Common myeloid progenitor, CD34-positive (primary cell): ENCODE measurements at regions not wholly inside any gene's neighbourhood (a gene's known extent, or its start where the extent isn't known, plus 50 kb on each side); places are given as distances from the start of the nearest gene placed in this dataset.
"Not testable (repeated sequence)": the region's sequence is repeated elsewhere in the genome, so short reads cannot be mapped to it uniquely, and the experiment has no call there.

Experiments
- CTCF ChIA-PET: fragments of 350-600 bp; sonication (Branson Sonifier 250); formaldehyde crosslinking; loops from one replicate; lab custom pipeline; 2021; ENCODE audit warnings: antibody characterized with exemption; lab: Charles Lee
- POLR2A ChIA-PET: fragments of 350-600 bp; sonication (Branson Sonifier 250); formaldehyde crosslinking; loops from one replicate; lab custom pipeline; 2021; ENCODE audit warnings: antibody characterized with exemption; lab: Charles Lee
- DNase-seq, 3 donors: peaks; one replicate each; pipeline versions ENCODE4 v3.0.0 to v3.0.0-alpha.2; 2013
- H3K27ac ChIP-seq, 2 experiments: 1 replicate in 1 of 2; 2 replicates in 1 of 2; pipeline ENCODE4 v1.7.0; 2013; ENCODE audit warnings: inconsistent platforms in 2 of 2, low read length in 2 of 2, mild to moderate bottlenecking in 2 of 2, low read depth in 1 of 2, moderate library complexity in 1 of 2; ENCODE audit not compliant: severe bottlenecking in 2 of 2, insufficient read depth in 1 of 2, poor library complexity in 1 of 2
- H3K27me3 ChIP-seq, 5 experiments: replicated peaks in 2 of 5; 1 replicate in 3 of 5; 2 replicates in 2 of 5; pipeline versions ENCODE4 v1.6.1 to v1.7.0; 2013; ENCODE audit warnings: low read length in 4 of 5, mild to moderate bottlenecking in 2 of 5, moderate library complexity in 2 of 5, inconsistent platforms in 1 of 5; ENCODE audit not compliant: insufficient read depth in 5 of 5, control insufficient read depth in 4 of 5
- H3K36me3 ChIP-seq, 4 experiments: 1 replicate in 2 of 4; 2 replicates in 2 of 4; pipeline versions ENCODE4 v1.6.1 to v1.7.0; 2013; ENCODE audit warnings: low read length in 3 of 4, control low read depth in 1 of 4, mild to moderate bottlenecking in 1 of 4; ENCODE audit not compliant: control insufficient read depth in 4 of 4, insufficient read depth in 4 of 4
- H3K4me1 ChIP-seq, 4 experiments: 1 replicate in 3 of 4; 2 replicates in 1 of 4; pipeline versions ENCODE4 v1.6.1 to v1.7.1; 2013; ENCODE audit warnings: low read length in 3 of 4, mild to moderate bottlenecking in 3 of 4, control low read depth in 1 of 4, inconsistent platforms in 1 of 4, moderate library complexity in 1 of 4; ENCODE audit not compliant: control insufficient read depth in 4 of 4, insufficient read depth in 4 of 4; ENCODE audit errors: control extremely low read depth in 1 of 4
- H3K4me3 ChIP-seq, 7 experiments: 1 replicate in 4 of 7; 2 replicates in 3 of 7; pipeline versions ENCODE4 v1.5.1 to v1.7.0; 2013; ENCODE audit warnings: mild to moderate bottlenecking in 7 of 7, low read length in 6 of 7, moderate library complexity in 6 of 7, inconsistent platforms in 2 of 7, low read depth in 2 of 7, control low read depth in 1 of 7; ENCODE audit not compliant: insufficient read depth in 4 of 7, control insufficient read depth in 1 of 7; ENCODE audit errors: extremely low read depth in 1 of 7
- H3K9me3 ChIP-seq, 5 experiments: 1 replicate in 4 of 5; 2 replicates in 1 of 5; pipeline versions ENCODE4 v1.6.1 to v1.7.1; 2013; ENCODE audit warnings: low read length in 4 of 5, mild to moderate bottlenecking in 2 of 5, inconsistent platforms in 1 of 5, low read depth in 1 of 5, moderate library complexity in 1 of 5; ENCODE audit not compliant: control insufficient read depth in 4 of 5, insufficient read depth in 2 of 5; ENCODE audit errors: control extremely low read depth in 1 of 5
- WGBS: methylation state at CpG from one replicate; pipeline ENCODE4 v1.1.5; 2013; ENCODE audit not compliant: insufficient coverage; 5-methylcytosine and 5-hydroxymethylcytosine counted together

- POLR2A ChIA-PET, result no interaction called here
- H3K4me1 ChIP-seq, result peaks cover 3 to 33% (median 29%) of the 10 kb centered on the region in 4 experiments
- peaks cover 0 to 21% (median 19%) of the 10 kb centered on the region in 5 experiments for H3K27me3 ChIP-seq
- no peaks in the 10 kb centered on the region for H3K9me3 ChIP-seq
- H3K4me3 ChIP-seq, result peak overlapping the region in 5 of 7 experiments; percentile 35 to 72 (median 68)
- WGBS, result 4% methylated on average over 21 of the region's 26 CpGs
- H3K36me3 ChIP-seq, result no peaks in the 10 kb centered on the region
- CTCF ChIA-PET, result interaction anchor here (1.0 to 1.1 kb wide), 2 partner anchors 10 to 12 kb away, joined by 3 to 4 read pairs; no protein-coding TSS in a partner anchor
- peak in 2 of 3 donors; percentile 24 to 62 for DNase-seq
- H3K27ac ChIP-seq, result no peak overlapping the region
Observed at GRCh38 chr10:55627501-55628051, 733.5 kb downstream of the ZWINT start.

- 0% methylated on average over 11 of the region's 29 CpGs for WGBS
- peak overlapping the region in 4 of 7 experiments; percentile 32 to 57 (median 34) for H3K4me3 ChIP-seq
- H3K27me3 ChIP-seq, H3K36me3 ChIP-seq, POLR2A ChIA-PET, CTCF ChIA-PET, H3K27ac ChIP-seq, H3K9me3 ChIP-seq, H3K4me1 ChIP-seq: not testable (repeated sequence)
- DNase-seq, result peak in 1 of 3 donors; percentile 4
Observed at GRCh38 chr10:55601690-55602478, 759.2 kb downstream of the ZWINT start.

GRCh38 chr10:55551603-55552002, 750.6 kb upstream of the PCDH15 start:
- DNase-seq, result no peak
- Histone ChIP-seq H3K9me3 (no peaks in the 10 kb centered on the region), H3K4me3 (no peak overlapping the region), H3K27me3 (no peaks in the 10 kb centered on the region), H3K4me1 (no peaks in the 10 kb centered on the region), H3K36me3 (no peaks in the 10 kb centered on the region), H3K27ac (no peak overlapping the region)
- ChIA-PET POLR2A (no interaction called here), CTCF (no interaction called here)
- 86% methylated on average over 1 of the region's 2 CpGs for WGBS

- Histone ChIP-seq H3K27ac (no peak overlapping the region), H3K9me3 (no peaks in the 10 kb centered on the region), H3K4me3 (no peak overlapping the region), H3K4me1 (no peaks in the 10 kb centered on the region), H3K36me3 (no peaks in the 10 kb centered on the region), H3K27me3 (no peaks in the 10 kb centered on the region)
- no peak for DNase-seq
- POLR2A ChIA-PET, result no interaction called here
- 80% methylated on average over 1 of the region's 2 CpGs for WGBS
- CTCF ChIA-PET, result no interaction called here
Observed at GRCh38 chr10:55550236-55550635, 749.2 kb upstream of the PCDH15 start.

- POLR2A ChIA-PET, H3K27ac ChIP-seq, CTCF ChIA-PET, H3K4me3 ChIP-seq, H3K36me3 ChIP-seq, DNase-seq, H3K27me3 ChIP-seq, H3K9me3 ChIP-seq, H3K4me1 ChIP-seq: not testable (repeated sequence)
- 93% methylated on average over 4 of the region's 7 CpGs for WGBS
Observed at GRCh38 chr10:55537497-55537896, 736.5 kb upstream of the PCDH15 start.

- no peak overlapping the region for H3K4me3 ChIP-seq
- H3K36me3 ChIP-seq, result no peaks in the 10 kb centered on the region
- H3K27me3 ChIP-seq, result no peaks in the 10 kb centered on the region
- POLR2A ChIA-PET, result interaction anchor here (0.6 kb wide), 1 partner anchor 12 kb away, joined by 3 read pairs; no protein-coding TSS in a partner anchor
- CTCF ChIA-PET, result no interaction called here
- no peaks in the 10 kb centered on the region for H3K4me1 ChIP-seq
- no peak for DNase-seq
- H3K27ac ChIP-seq, result no peak overlapping the region
- WGBS, result 100% methylated on average over 2 of the region's 7 CpGs
- no peaks in the 10 kb centered on the region for H3K9me3 ChIP-seq
Observed at GRCh38 chr10:55519264-55519663, 718.2 kb upstream of the PCDH15 start.

GRCh38 chr10:55518416-55518815, 717.4 kb upstream of the PCDH15 start:
- 0% methylated on average over 1 of the region's 1 CpG for WGBS
- H3K4me1 ChIP-seq, DNase-seq, H3K27ac ChIP-seq, H3K27me3 ChIP-seq, CTCF ChIA-PET, H3K4me3 ChIP-seq, POLR2A ChIA-PET, H3K9me3 ChIP-seq, H3K36me3 ChIP-seq: not testable (repeated sequence)
